ENCODE measurements at regions not wholly inside any gene's neighbourhood (a gene's known extent, or its start where the extent isn't known, plus 50 kb on each side); places are given as distances from the start of the nearest gene placed in this dataset.
A peak's percentile ranks its signal among the peaks of the same experiment; 100 is the strongest.

DNA sequence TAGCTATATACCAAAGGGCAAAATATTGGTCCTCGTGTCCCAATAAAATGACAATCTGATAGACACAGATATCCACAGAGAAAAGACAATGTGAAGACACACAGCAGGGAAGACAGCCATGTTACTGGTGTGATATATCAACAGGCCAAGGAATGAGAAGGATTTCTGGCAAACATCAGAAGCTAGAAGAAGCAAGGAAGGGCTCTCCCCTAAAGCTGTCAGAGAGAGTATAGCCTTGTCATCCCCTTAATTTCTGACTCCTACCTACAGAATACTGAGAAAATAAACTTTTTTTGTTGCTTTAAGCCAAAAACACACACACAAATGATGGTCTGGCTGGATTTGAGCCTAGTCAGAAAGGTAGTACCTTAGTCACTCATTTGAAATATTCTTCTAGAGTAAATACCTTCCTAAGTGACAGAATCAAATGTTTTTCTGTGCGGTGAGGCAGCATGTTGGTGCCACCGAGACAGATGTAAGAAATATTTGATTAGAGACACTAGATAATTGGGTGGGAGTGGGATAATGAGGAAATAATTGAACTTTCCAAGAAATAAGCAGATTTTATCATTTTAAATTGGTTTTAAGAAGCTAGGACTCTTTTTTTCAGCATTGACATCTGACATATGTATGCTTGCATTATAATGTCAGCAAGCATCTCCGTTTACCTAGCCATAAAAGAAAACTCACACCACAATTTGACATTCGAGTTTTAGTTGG is 123.4 kb upstream of the TFAP2D start:
- 55 to 65% methylated on average over 5 of the region's 5 CpGs for WGBS, 2 donors
- Histone ChIP-seq H3K36me3 (no peaks in the 10 kb centered on the region), H3K4me3 (no peak overlapping the region), H3K27me3 (no peaks in the 10 kb centered on the region), H3K27ac (no peak overlapping the region), H3K9me3 (no peaks in the 10 kb centered on the region), H3K4me1 (no peaks in the 10 kb centered on the region)
- intact Hi-C loops (cut with DNase I) = loop anchor here in 1 of 10 donors (10.0 kb wide), 1 partner anchor 465 kb away; no protein-coding TSS in a partner anchor
- no peak for ATAC-seq
- no peak for DNase-seq
- TF ChIP-seq, protein P1, sequence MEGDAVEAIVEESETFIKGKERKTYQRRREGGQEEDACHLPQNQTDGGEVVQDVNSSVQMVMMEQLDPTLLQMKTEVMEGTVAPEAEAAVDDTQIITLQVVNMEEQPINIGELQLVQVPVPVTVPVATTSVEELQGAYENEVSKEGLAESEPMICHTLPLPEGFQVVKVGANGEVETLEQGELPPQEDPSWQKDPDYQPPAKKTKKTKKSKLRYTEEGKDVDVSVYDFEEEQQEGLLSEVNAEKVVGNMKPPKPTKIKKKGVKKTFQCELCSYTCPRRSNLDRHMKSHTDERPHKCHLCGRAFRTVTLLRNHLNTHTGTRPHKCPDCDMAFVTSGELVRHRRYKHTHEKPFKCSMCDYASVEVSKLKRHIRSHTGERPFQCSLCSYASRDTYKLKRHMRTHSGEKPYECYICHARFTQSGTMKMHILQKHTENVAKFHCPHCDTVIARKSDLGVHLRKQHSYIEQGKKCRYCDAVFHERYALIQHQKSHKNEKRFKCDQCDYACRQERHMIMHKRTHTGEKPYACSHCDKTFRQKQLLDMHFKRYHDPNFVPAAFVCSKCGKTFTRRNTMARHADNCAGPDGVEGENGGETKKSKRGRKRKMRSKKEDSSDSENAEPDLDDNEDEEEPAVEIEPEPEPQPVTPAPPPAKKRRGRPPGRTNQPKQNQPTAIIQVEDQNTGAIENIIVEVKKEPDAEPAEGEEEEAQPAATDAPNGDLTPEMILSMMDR (IDR thresholded peaks at IDR 0.05) = no peak

DNA sequence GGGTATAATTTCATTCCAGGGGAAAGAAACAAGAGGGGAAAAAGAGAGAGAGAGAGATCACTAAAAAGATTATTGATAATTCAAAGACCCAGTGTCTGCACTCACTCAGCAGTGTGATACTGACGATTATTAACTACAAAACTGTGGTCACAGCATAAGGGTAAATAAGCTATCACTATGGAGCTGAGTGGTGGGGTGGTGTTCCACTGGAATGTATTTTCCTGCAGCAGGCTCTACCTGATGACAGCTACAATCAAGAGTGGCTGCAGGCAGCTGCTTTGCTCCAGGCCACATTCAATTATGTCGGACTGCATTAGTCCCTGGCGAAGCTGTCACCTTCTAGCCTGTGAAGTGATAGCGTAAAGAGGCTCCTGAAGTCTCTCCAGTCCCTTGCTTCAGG is 122.2 kb upstream of the TFAP2D start:
- no peaks in the 10 kb centered on the region for H3K9me3 ChIP-seq
- intact Hi-C loops (cut with DNase I) = loop anchor here in 1 of 10 donors (10.0 kb wide), 1 partner anchor 466 kb away; no protein-coding TSS in a partner anchor
- no peaks in the 10 kb centered on the region for H3K27me3 ChIP-seq
- no peak overlapping the region for H3K27ac ChIP-seq
- DNase-seq (no peak), ATAC-seq (peak in 1 of 8 donors; percentile 47)
- H3K4me3 ChIP-seq = no peak overlapping the region
- WGBS, 2 donors = 10 to 13% methylated on average over 4 of the region's 4 CpGs
- no peaks in the 10 kb centered on the region for H3K4me1 ChIP-seq
- no peaks in the 10 kb centered on the region for H3K36me3 ChIP-seq
- TF ChIP-seq, protein P1 (IDR thresholded peaks at IDR 0.05) = no peak

DNA sequence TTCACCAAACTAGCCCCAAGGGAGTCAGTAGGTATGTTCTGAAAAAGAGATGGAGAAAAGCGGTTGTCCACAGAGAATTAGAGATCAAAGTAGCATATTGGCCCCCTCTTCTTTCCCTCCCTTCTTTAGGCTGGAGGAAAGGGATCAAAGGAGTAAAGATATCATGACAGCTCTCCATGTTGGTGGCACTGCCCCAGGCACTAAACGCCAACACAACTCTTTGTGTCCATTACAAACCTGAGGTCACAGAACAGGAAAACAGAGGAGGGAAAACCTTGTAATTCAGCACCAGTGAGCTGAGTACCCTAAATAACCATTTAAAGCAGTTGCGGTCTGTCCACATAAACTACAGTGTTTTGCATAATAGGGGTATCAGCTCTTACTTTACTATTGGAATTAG is 113.0 kb upstream of the TFAP2D start:
- Histone ChIP-seq H3K27me3 (peaks cover 0 to 7% (median 0%) of the 10 kb centered on the region in 7 donors), H3K9me3 (no peaks in the 10 kb centered on the region), H3K4me3 (no peak overlapping the region), H3K4me1 (no peaks in the 10 kb centered on the region), H3K36me3 (no peaks in the 10 kb centered on the region), H3K27ac (no peak overlapping the region)
- TF ChIP-seq, protein P1 (IDR thresholded peaks at IDR 0.05) = no peak
- intact Hi-C loops (cut with DNase I) = loop anchor here in 4 of 10 donors (5.0 to 10.0 kb wide), 2 partner anchors 473 to 475 kb away; no protein-coding TSS in a partner anchor
- DNase-seq (no peak), ATAC-seq (no peak)
- WGBS, 2 donors = 83 to 88% methylated on average over 3 of the region's 3 CpGs

DNA sequence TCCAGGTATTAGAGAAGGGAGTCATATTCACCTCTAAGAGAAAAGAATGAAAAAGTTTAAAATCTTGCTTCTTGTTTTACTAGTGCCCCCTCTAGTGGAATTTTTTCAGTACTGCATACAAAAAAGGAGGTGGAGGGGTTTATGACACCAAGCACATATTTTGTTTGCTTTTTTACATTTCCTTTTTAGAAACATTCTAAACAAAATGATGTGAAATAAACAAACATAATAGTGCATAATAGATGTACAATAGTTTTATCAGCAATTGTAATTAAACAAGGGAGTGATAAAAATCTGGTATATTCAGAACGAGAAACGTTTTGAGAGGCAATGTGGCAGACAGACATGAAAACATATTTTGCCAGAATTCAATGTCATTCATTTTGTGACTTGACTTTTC is 111.0 kb upstream of the TFAP2D start:
- no peak for ATAC-seq
- intact Hi-C loops (cut with DNase I) = loop anchor here in 4 of 10 donors (5.0 to 10.0 kb wide), 2 partner anchors 475 to 477 kb away; no protein-coding TSS in a partner anchor
- TF ChIP-seq, protein P1 (IDR thresholded peaks at IDR 0.05) = peak; percentile 30 to 82 (median 71)
- DNase-seq = no peak
- no peaks in the 10 kb centered on the region for H3K4me1 ChIP-seq
- H3K4me3 ChIP-seq = no peak overlapping the region
- H3K36me3 ChIP-seq = no peaks in the 10 kb centered on the region
- WGBS, 2 donors = 62 to 66% methylated on average over 2 of the region's 2 CpGs
- H3K27ac ChIP-seq = no peak overlapping the region
- peaks cover 0 to 3% (median 0%) of the 10 kb centered on the region in 7 donors for H3K27me3 ChIP-seq
- H3K9me3 ChIP-seq = no peaks in the 10 kb centered on the region
